COR-L47 (cell line): ENCODE measurements at regions not wholly inside any gene's neighbourhood (a gene's known extent, or its start where the extent isn't known, plus 50 kb on each side); places are given as distances from the start of the nearest gene placed in this dataset.

ENCODE experiments used
- DNase-seq: peaks from one replicate; lab custom pipeline; 2025; lab: John Stamatoyannopoulos, UW

DNA sequence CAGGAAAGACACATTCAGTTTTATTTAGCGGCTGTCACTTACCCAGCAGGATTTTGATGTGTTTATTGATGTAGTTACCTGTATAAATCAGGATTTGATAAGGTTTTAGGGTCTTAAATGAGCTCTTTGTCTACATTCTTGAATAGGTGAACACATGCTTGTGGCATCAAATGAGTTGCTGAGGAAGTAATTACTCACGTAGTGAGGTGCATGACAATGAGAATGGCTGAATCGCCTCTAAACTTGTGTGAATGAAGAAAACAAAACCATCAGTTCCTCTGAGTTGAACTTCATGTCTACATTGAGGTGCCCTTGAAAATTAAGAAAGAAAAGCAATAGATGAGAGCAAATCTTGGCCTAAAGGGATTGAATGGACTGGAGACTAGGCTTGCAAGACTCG, 245.6 kb upstream of the SATB1 start:
- DNase-seq: no peak

DNA sequence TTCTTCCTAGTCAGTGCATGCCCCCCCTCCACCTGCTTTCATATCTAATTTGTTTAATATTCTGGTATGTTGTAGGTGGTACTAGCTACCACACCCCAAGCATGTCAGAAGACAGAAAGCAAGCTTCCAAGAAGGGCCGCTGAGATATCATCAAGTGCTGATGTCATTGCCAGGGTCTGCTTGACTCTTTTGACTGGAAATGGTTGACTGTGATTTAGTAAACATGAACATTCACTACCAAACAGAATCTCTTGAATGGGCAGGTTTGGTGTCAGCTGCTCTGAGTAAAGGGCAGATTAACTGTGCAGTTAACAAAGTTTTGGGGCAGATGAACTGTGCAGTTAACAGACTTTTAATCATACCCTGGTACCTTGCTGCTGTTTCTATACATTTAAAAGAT, 244.2 kb upstream of the SATB1 start:
- no peak for DNase-seq

DNA sequence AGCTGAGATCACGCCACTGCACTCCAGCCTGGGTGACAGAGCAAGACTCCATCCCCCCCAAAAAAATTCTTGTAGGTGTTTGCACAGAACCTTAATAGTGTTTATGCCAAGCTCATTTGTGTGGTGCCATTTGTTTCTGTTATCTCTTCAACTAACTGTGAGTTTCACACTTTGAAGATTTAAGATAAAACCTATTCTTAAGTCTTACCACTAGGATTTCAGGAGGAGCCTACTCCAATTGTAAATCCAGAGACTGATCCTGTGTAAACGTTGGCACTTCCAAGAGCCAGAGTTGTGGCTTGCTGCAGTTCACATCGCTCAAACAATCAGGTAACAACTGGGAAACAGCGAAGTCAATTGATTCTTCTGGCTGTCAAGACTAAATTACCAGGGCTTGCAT, 242.4 kb upstream of the SATB1 start:
- no peak for DNase-seq

DNA sequence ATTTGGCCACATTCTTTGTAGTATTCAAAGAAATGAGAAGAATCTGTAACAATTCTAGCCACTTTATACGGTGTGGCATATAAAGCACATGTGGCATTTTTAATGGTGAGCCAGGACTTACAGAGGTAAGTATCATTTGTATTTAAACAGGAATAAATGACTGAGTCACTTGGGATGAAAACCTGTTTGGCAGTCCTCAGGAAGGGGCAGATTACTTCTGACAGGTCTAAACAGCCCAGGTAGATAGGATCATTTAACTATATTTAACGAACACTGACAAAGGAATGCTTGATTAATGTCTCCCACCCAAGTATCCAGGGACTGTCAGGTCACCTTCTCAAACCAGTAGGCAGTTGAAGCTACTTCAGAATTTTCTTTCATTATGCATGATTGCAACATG, 241.5 kb upstream of the SATB1 start:
- DNase-seq: no peak

DNA sequence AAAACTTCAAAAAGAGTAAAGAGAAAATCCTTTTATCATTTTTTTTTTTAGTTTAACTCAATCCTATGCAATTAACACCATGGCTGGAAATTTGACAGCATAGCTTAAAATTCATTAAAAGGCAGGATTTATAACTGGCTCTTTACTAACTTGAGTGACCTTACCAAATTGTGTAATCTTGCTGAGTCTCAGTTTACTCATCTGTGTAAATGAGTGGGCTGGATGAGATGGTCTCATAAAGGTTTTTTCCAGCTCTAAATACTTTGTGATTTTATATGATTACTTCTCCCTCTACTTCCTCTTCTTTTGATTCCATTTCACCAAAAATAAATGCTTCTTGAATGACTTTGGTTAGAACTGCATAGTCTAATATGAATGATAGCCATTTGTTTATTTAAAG, 234.9 kb upstream of the SATB1 start:
- DNase-seq: no peak

DNA sequence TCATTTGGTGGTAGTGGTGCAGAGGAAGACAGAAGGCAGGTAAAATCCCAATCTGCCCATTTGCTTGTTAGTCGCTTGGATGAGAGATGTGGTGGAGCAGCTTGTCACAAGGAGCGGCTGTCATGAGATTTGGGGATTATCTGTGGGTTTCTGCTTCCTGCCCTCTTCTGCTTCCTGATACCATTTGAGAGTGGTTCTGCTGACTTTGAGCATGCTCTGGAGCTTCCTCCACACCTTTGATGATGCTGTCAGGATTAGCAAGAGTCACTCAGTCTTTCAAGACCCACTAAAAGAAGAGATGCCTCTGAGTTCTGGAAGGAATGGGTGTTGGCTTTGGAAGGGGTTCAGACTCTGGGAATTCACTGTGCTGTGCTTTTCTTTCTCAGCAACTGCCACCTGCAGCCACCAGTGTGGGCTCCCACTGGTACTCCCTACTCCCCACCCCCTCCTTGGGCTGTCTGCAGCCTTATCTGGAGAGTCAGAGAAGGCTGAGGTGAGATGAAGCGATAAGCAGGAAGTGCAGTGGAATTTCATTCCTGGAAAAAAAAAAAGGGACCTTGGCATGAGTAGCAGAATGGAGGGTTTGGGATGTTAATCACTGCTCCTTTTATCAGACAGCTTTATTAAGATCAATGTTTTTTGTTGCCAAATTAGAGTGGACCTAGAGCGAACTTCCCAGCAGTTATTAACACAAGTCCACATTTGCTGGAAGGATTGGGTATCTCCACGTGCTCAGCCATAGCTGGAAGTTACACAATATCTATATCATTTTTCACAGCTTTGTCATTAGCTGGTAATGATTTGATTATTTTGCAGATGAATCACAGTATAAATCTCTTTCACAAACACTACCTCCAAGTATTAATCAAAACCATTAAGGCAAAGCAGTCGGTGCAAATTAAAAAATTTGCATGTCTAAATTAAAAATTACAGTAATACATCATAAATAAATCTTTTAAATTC, 233.0 kb upstream of the SATB1 start:
- no peak for DNase-seq

DNA sequence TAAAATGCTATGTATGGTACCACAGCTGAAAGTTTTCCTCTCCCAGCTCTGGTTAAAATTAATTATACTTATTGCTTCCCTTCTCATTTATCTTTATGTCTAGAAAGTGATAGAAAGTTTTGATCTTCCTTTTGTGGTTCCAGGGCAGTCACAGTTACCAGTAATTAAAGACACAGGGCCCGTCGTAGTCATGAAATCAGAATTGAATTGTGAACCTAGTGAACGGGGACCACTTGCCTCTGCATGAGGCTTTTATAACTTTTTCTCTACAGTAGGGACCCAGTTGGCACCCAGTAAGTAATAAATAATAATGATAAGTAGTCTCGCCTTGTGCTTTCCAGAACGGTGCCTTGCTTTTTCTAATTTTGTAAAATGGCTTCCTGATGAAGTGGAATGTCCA, 231.7 kb upstream of the SATB1 start:
- DNase-seq: no peak

DNA sequence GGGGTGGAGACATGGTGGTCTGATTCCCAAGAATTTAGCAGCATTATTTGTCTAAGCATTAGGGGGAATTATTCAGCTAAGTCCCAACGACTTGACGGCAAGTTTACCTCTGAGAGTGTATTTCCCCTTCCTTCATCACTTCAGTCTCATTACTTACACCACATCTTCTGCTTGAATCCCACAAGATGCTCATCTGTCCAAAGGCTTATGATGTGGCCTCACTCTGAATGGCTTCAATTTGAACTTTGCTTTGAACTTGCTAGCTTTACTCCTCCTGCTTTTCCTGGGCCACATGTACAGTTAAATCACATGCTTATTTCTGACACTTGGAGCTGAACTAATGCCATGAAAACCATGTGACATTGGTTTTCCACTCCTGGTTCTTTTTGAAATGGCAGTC, 231.3 kb upstream of the SATB1 start:
- DNase-seq: no peak

DNA sequence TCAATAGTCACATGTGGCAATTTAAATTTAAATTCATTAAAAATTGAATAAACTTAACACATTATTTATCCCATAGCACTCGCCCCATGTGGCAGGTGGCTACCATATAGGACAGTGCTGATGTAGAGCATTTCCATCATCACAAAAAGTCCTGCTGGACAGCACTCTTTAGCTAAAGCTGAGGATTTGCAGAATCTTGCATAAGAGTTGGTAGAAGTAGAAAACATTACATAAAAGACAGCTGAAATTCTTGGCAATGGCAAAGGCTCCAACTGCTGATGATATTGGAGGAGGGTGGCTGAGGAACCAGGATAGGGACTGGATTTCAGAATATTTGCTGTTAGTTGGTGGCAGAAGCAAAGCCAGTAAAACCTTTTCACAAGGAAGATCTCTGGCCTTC, 230.7 kb upstream of the SATB1 start:
- DNase-seq: no peak

DNA sequence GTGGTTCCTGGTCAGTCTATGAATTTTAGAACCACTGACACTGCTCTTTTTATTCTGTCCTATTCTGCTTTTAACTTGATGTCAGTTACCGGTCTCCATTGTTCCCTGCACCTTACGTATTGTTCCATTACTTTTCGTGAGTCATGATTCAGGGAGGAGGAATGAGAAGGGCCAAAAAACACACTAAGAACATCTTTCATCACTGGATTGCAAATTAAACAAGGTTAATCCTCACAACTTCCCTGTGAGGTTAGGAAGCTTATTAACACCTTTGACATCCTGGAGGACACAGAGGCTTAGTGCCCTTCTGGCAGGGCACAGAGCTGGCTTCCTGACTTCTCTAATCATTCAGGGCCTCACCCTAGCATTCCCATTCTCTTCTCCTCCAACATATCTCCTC, 227.6 kb upstream of the SATB1 start:
- no peak for DNase-seq

DNA sequence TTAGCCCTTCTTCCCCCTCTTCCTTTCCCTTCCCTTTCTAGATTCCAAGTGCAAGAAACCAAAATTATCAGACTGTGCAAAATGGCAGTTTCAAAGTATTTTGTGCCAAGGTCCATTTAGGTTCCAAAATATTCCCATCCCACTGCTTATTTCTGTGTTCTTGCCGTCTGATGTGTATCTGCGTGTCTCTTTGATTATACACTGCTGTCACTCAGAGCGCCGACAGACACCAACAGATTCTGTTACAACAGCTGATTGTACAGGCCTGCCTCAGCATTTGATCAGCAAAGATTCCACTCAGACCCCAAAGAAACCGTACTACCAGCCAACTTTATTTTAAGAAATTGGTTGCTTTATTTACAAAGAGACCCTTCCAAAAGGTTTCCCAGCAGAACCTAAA, 225.6 kb upstream of the SATB1 start:
- DNase-seq: no peak

DNA sequence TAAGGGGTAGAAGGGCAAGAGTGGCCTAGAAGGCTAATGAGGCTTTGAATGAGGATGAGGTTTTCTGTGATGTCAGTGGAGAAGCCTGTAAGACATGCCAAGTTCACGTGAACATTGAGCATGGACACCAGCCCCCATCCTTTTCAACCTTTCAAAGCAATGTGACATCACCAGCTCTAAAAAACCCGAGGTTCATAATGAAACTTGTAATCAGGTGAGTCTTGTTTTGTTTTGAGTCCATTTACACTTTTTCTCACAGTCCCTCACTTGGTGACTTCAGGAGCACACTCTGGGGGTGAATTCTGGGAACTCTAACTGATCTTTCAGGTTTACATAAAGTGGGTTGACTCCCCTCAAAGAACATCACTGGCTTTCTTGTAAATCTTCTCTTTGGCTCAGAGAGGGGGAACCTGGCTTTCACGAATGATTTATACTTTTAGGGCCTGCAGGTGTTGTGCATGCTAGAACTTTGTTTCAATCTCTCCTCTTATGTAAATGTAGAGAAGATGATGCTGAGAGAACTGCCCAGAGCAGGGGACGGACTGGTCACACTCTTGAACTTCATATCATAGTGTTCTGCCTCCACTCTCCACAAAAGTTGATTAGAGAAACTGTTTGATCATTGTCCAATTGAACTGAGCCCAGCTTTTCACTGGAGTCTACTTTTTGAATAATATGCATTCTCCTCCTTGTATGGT, 224.7 kb upstream of the SATB1 start:
- no peak for DNase-seq

DNA sequence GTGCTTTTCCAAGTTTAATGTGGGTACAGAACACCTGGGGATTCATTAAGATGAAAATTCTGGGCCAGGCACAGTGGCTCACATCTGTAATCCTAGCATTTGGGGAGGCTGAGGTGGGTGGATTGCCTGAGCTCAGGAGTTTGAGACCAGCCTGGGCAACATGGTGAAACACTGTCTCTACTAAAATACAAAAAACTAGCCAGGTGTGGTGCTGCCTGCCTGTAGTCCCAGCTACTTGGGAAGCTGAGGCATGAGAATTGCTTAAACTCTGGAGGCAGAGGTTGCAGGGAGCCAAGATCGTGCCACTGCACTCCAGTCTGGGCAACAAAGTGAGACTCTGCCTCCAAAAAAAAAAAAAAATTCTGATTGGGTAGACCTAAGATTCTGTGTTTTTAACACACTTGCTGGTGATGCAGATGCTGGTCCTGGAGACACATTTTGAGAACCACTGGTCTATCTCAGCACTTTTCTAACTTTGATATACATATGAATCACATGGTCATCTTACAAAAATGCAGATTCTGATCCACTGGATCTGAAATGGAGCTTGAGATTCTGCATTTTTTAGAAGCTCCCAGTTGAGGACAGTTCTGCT, 223.8 kb upstream of the SATB1 start:
- no peak for DNase-seq

DNA sequence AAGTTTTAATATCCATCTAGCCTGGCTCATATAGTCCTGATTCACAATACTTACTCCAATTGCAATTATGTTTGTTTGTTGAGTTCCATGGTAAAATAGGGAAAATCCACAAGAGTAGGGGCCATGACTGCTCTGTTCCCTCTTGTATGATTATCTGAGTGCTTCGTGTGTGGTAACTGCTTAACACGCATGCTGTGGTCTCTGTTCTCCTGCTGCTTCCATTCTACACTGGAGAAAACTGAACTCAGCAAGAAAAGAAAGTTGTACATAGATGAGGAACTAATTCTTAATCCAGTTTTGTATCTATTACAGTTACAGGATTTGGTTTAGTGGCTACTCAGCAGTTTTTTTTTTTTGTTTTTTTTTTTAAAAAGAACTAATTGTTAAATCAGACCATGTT, 223.0 kb upstream of the SATB1 start:
- no peak for DNase-seq

DNA sequence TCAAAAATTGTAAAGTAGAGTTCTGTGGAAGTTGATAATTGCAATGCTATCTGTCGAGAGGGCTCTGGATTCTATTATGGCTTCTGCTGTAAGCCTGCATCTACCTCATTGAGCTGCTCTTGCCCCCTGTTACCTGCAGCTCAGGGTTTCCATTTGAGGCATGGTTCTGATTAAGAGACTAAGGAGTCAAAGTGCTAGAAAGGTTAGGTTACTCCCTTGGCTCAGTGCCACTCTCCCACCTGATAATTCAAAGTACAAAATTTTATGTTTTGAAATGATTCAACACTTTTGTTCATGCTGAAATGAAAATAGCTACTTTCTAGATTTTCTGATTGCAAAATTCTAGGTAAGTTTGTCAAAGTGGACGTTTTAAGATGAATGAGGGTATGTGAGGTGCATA, 220.5 kb upstream of the SATB1 start:
- DNase-seq: no peak

DNA sequence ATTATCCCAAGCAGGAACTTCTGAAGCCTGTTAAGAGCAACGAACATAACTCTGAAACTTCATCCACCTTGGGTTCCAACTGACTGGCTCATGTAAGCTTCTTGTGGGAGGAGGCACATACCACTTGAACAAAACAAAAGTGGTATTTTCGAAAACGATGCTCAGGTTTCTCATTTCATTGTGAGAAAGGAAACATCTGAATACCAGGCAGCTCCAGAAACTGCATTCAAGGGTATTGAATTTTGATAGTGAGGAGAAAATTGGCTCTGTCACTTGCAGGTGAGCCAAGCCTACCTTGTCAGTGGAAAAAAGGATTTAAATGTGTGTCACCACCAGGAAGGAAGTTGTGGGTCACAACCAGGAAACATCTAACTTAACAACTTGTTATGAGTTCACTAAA, 218.1 kb upstream of the SATB1 start:
- DNase-seq: no peak

DNA sequence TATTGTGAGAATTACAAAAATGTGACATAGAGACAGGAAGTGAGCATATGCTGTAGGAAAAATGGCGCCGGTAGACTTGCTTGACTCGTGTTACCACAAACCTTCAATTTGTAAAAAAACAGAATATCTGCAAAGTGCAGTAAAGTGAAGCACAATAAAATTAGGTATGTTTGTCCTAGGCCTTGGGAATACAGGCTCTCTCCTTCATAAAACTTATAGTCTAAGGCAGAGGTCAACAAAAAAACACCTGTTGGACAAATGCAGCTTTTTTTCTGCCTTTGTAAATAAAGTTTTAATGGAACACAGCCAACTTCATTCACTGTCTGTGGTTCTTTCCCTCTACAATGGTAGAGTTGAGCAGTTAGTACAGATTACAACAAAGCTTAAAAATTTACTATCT, 216.8 kb upstream of the SATB1 start:
- no peak for DNase-seq

DNA sequence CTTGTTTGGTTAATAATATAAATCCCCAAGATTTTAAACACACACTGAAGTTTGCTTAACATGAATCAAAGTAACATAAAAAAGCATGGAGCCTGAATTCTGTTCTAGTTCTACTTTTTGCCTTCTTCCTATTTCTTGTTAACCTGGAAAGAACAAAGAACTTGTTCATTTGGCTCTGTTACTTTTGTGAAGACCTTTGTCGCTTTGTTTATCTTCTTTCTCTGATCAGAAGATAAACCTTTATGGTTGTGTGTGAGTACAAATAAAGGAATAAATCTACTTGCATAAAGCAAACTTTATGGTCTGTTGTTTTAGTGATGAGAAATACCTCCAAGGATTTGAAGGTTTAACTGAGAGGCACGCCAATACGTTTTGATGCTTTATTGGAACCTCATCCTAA, 210.1 kb upstream of the SATB1 start:
- DNase-seq: no peak

DNA sequence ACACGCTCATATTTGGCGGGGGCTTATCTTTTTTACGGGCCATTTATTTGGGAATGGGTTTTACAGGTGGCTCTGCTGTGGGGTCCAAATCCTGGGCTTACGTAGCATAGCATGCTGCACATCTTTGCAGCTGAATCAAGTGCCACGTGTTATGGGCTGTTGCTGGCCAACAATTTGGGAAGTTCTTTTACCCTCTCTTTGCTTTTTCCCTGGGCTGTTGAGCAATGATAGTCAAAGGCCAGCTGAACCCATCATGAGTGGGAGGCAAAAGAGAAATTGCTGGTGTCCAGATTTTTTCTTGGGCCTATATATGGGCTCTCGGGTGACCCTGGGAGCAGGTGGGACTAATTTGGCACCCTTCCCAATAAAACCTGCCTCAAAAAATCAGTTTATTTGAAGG, 209.3 kb upstream of the SATB1 start:
- no peak for DNase-seq

DNA sequence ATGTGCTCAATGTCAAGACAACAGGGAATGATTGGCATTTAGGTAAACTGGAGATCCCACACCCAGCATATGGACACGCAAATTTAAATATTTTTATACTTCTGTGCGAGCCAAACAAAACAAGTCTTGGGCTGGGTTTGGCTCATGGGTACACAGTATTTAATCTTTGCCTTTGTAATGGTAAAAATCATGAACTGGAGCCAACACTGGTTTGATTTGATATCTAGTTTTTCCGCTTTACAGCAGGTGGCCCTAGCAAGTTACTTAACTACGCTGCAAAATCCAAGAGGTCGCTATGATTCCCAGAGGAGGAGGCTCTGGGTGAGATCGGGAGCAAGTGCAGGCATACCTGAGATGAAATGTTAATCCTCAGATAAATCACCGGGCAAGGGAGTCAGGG, 207.9 kb upstream of the SATB1 start:
- no peak for DNase-seq

DNA sequence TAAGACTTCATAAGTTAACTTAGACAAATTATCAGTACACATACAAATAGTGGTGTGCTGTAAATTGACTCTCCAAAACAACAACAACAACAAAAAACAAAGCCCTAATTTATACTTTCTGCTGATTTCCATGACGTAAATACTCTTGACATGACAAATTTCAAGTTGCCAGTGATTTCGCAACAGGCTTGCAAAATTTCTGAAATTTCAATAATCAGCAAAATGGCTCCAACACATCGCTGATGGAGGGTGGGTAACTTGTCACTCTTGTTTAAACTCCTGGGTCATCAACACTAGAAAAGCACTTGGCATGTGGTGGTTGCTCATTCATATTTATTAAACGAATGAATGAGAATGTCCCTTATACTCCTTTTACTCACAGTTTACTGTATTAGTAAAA, 205.2 kb upstream of the SATB1 start:
- no peak for DNase-seq

DNA sequence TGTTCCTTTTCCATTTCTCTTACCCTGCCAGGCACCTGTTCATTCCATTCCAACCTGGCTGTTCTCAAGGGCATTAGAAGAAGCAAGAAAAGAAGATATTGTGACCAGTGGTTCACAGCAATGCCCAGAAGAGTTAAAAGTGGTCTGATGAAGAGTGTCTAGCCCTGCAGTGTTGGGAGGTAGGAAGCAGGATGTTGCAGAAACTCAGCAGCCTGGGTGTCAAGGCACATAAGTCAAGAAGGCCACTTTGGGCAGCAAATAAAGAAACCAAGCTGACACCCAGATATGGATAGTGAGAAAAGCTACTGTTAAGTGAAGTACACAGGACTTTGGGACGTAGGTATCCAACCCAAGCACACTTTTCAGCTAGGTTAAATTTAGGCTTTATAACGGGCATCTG, 199.9 kb upstream of the SATB1 start:
- no peak for DNase-seq

DNA sequence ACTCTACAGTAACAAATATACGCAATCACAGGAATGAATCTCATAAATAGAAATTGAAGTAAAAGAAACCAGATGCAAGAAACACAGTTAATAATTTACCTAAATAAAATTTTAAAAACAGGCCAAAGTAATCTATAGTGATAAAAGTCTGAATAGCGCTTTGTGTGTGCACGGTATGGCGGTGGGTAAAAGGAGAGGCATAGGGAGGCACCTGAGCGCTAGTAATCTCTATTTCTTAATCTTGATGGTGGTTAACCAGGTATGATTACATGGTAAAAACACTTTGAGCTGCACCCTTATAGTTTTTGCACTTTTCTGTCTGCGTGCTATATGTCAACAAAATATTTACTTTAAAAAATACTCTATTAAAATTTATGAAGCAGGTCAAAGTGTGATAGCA, 198.1 kb upstream of the SATB1 start:
- DNase-seq: no peak
